ENCODE measurements at regions not wholly inside any gene's neighbourhood (a gene's known extent, or its start where the extent isn't known, plus 50 kb on each side); places are given as distances from the start of the nearest gene placed in this dataset.
A peak's percentile ranks its signal among the peaks of the same experiment; 100 is the strongest.
"Not testable (repeated sequence)": the region's sequence is repeated elsewhere in the genome, so short reads cannot be mapped to it uniquely, and the experiment has no call there.

DNA sequence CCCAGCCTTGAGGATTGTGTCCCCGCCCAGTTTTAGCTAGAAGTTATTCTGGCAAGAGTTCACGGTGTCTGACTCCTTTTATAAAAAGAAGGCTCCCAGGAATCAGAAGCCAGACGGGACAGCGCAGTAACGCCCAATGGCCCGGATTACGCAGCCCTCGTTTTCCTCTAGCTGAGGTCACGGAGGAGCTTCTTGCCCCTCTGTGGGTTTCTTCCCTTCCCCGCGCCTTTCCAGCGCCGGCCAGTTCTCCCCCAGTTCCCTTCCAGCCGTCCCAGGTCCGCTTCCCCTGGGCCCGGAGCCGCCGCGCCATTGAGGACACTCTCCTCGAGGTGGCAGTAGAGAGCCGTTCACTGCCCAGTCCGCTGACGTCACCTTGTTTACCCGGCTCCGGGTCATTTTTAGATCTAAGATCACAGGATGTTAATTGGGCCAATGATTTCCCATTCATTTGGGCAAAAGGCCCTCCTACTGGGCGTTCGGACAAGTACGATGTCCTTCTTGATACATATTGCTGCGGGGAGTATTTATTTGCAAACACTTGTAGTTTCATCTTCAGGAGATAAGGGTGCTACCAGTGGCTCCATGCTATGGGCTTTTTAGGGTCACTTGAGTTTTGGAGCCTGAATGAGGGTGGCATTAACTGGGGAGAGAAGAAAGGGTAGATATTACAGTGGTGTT is 81.5 kb upstream of the PPM1B start:
- DNase-seq: peak; percentile 60

DNA sequence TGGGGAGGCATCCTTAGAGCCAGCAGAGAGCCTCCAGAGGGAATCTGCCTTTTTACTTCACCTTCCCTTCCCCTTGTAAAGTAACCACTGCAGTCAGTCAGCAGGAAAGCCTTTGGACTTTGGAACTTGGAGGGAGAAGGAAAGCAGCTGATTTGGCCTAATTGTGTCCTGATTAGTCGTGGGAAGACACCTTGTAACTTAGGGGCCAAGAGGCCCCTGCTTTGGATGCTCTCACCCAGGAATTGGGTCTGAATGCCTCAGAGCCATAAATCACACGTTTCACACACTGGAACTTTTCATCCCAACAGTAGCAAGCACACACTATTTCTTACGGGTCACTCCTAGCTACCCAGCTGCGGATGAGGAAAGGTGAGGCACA is 81.0 kb upstream of the PPM1B start:
- no peak for DNase-seq

DNA sequence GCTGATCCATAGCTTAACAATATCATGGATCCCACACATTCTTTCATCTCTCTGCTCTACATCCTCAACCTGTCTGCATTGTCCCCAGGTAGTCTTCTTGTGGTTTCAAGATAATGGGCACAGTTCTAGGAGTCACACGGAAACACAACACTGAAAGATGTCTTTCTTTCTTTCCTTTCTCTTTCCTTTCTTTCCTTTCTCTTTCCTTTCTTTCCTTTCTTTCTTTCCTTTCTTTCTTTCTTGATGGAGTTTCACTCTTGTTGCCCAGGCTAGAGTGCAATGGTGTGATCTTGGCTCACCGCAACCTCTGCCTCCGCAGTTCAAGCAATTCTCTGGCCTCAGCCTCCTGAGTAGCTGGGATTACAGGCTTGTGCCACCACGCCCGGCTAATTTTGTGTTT is 76.2 kb upstream of the PPM1B start:
- DNase-seq: not testable (repeated sequence)

DNA sequence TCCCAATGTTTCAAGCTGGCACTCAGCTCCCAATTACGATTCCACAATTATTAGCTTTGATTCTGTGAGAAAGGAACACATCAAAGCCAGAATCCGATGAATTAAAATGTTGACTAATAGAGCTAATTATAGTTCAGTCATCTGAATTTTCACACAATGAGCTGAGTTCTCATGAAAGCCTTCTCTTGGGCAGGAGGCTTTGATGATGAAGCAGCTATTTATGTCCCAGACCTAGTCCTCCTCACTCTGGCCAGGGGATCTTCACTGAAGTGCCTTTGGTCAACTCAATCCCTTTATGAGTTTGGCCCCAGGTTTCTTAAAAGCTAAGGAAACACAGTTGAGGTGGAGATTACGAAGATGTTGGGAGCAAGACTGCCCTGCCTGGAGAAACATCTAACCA is 74.7 kb upstream of the PPM1B start:
- DNase-seq: no peak

DNA sequence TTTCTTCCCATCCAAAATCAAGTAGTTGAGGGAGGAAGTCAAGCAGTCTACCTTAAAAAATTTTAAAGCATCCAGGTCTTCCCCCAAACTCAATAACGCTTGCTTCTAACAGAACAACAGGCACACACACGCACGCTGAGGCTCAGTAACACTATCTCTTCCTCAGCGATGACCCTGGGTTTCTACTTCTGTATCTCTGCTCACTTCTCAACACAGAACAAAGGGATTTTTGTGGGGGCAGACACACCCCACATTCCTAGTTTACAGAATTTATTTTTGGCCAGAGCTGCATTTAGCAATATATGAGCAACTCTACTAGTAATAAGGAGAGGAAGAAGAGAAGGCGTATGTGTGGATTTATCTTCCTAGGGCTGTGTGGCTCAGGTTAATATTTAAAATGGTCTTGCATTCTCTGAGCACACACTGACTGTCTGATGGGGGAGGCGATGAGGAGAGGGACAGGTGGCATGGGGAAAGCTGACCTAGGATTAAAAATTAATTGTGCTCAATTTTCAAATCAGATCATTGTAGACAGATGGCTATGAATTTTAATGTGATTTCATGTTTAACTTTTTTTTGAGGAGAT is 71.3 kb upstream of the PPM1B start:
- no peak for DNase-seq

DNA sequence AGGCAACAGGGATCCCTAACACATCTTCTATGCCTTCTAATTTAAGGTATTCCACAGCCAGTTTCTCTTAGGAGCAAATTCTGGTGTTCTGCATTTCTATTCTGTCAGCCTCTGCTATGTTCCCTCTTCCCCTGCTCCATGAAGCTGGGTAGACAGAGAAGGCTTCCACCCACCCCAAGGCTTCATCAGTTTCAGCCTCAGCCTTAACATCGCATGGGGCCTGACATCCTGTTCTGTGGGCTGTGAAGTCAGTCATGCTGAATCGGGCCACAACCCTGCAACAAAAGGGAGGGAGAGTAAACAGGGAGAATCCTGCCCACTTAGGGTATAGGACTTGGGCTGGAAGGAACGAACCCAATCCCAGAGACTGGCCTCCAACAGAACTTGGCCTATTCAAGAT is 70.6 kb upstream of the PPM1B start:
- DNase-seq: no peak

GRCh38 chr2:44098891-44099290 is 69.8 kb upstream of the PPM1B start:
- DNase-seq: no peak

GRCh38 chr2:44100351-44100750 is 68.3 kb upstream of the PPM1B start:
- DNase-seq: peak; percentile 2

- DNase-seq: no peak
Measured at GRCh38 chr2:44101246-44101645, 67.4 kb upstream of the PPM1B start.

GRCh38 chr2:44102790-44103562 is 65.7 kb upstream of the PPM1B start:
- DNase-seq: no peak

DNA sequence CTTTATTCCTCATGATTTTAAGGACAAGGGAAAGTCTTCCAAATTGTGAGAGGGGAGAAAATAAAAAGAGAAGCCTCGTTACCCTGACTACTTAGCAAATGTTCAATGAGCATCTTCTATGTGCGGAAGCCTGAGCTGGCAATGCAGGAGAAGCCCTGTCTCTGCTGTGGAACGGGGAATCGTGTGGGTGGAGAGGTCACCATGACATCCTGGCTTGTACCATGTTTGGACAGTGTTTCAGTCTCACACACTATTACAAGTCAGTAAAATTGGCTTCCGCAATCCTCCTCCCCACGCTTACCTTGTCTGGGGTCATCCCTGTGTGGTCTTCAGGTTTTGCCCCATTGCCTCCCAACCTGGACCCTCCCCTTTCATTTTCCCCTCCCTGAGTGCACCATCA is 65.0 kb upstream of the PPM1B start:
- DNase-seq: no peak

- no peak for DNase-seq
Measured at GRCh38 chr2:44104855-44105271, 63.8 kb upstream of the PPM1B start.

- not testable (repeated sequence) for DNase-seq
Measured at GRCh38 chr2:44106509-44106908, 62.2 kb upstream of the PPM1B start.

DNA sequence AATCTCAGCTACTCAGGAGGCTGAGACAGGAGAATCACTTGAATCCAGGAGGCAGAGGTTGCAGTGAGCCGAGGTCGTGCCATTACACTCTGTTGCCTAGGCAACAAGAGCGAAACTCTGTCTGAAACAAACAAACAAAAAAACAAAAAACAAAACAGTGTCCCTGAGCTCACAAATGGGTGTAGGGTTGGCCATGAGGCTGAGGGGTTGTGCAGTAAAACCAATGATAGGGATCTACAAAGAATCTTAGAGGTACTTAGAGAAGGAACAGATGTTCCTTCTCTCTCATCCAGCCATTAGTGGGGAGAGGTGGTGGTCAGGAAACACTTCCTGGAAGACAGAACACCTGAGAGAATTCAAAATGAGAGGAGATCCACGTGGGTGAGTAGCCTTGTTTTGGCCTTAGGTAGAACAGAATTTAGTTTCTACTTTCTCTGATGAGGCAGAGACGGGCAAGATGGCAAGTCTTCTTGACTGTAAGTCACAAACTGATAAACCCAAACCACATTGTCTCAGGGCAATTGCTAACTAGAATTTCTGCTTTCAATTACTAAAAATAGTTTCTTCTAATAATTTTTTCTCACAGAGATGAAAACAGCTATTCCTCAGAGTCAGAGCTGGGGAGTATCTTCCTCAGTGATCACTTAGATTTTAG is 61.5 kb upstream of the PPM1B start:
- no peak for DNase-seq

GRCh38 chr2:44107974-44108373 is 60.7 kb upstream of the PPM1B start:
- no peak for DNase-seq

GRCh38 chr2:44109166-44109565 is 59.5 kb upstream of the PPM1B start:
- no peak for DNase-seq

DNA sequence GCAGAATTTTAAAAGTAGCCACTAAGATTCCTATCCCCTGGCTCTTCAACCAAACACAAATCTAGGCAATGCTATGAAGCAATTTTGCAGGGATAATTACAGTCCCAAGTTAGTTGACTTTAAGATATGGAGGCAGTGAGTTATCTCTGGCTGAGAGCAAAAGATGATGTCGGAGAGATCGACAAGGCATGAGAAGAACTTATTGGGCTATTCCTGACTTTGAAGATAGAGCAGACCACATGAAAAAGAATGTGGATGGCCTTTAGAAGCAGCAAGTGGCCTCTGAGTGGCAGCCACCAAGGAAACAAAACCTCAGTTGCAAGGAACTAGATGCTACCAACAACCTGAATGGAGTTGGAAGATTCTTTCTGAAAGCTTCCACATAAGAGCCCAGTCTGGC is 58.2 kb upstream of the PPM1B start:
- DNase-seq: no peak

- DNase-seq: no peak
Measured at GRCh38 chr2:44112096-44112495, 56.6 kb upstream of the PPM1B start.

GRCh38 chr2:44116319-44116718 is 52.4 kb upstream of the PPM1B start:
- no peak for DNase-seq

GRCh38 chr2:44118257-44118656 is 50.4 kb upstream of the PPM1B start:
- no peak for DNase-seq
